ENCODE measurements at regions not wholly inside any gene's neighbourhood (a gene's known extent, or its start where the extent isn't known, plus 50 kb on each side); places are given as distances from the start of the nearest gene placed in this dataset.

GRCh38 chr2:53438100-53438499, 329.5 kb upstream of the CHAC2 start:
- Histone ChIP-seq H3K4me3 (no peak overlapping the region), H3K36me3 (no peaks in the 10 kb centered on the region), H3K27me3 (no peaks in the 10 kb centered on the region), H3K27ac (no peak overlapping the region), H3K4me1 (no peaks in the 10 kb centered on the region), H3K9me3 (no peaks in the 10 kb centered on the region)
- no peak for TF ChIP-seq POLR2AphosphoS5 (IDR thresholded peaks at IDR 0.05)
- no peak for TF ChIP-seq POLR2A (IDR thresholded peaks at IDR 0.05)
- TF ChIP-seq EP300 (IDR thresholded peaks at IDR 0.05) = no peak
- TF ChIP-seq, protein P1, sequence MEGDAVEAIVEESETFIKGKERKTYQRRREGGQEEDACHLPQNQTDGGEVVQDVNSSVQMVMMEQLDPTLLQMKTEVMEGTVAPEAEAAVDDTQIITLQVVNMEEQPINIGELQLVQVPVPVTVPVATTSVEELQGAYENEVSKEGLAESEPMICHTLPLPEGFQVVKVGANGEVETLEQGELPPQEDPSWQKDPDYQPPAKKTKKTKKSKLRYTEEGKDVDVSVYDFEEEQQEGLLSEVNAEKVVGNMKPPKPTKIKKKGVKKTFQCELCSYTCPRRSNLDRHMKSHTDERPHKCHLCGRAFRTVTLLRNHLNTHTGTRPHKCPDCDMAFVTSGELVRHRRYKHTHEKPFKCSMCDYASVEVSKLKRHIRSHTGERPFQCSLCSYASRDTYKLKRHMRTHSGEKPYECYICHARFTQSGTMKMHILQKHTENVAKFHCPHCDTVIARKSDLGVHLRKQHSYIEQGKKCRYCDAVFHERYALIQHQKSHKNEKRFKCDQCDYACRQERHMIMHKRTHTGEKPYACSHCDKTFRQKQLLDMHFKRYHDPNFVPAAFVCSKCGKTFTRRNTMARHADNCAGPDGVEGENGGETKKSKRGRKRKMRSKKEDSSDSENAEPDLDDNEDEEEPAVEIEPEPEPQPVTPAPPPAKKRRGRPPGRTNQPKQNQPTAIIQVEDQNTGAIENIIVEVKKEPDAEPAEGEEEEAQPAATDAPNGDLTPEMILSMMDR (IDR thresholded peaks at IDR 0.05) = no peak
- no peak for ATAC-seq
- WGBS, 2 donors (ENCODE audit: low coverage in 1 of 2) = 50 to 58% methylated on average over 1 of the region's 1 CpG

DNA sequence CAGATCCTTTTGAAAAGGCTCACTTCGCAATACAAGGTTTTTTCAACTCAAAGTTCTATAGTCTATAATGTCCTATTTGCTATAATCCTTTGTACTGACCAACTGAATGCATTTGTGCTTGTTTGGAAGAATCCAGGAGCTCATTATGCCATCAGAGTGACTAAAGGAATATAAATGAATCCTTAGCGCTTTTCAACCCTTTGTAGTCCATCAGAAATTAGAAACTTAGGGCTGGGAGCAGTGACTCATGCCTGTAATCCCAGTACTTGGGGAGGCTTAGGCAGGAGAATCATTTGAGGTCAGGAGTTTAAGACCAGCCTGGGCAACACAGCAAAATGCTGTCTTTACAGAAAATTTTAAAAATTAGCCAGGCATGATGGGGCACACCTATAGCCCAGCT, 330.2 kb upstream of the CHAC2 start:
- Histone ChIP-seq H3K27ac (no peak overlapping the region), H3K4me1 (no peaks in the 10 kb centered on the region), H3K4me3 (no peak overlapping the region), H3K27me3 (no peaks in the 10 kb centered on the region), H3K9me3 (no peaks in the 10 kb centered on the region), H3K36me3 (no peaks in the 10 kb centered on the region)
- TF ChIP-seq, protein P1 (IDR thresholded peaks at IDR 0.05) = no peak
- TF ChIP-seq POLR2AphosphoS5 (IDR thresholded peaks at IDR 0.05) = no peak
- no peak for TF ChIP-seq POLR2A (IDR thresholded peaks at IDR 0.05)
- TF ChIP-seq EP300 (IDR thresholded peaks at IDR 0.05) = no peak
- 89 to 100% methylated on average over 1 to 2 of the region's 2 CpGs for WGBS, 2 donors (ENCODE audit: low coverage in 1 of 2)
- no peak for ATAC-seq

GRCh38 chr2:53436882-53437281, 330.7 kb upstream of the CHAC2 start:
- no peaks in the 10 kb centered on the region for H3K27me3 ChIP-seq
- H3K27ac ChIP-seq = no peak overlapping the region
- no peaks in the 10 kb centered on the region for H3K9me3 ChIP-seq
- TF ChIP-seq POLR2A (IDR thresholded peaks at IDR 0.05) = no peak
- no peak for TF ChIP-seq EP300 (IDR thresholded peaks at IDR 0.05)
- TF ChIP-seq, protein P1 (IDR thresholded peaks at IDR 0.05) = no peak
- TF ChIP-seq POLR2AphosphoS5 (IDR thresholded peaks at IDR 0.05) = no peak
- no peak overlapping the region for H3K4me3 ChIP-seq
- WGBS, 2 donors (ENCODE audit: low coverage in 1 of 2) = 87 to 93% methylated on average over 4 of the region's 4 CpGs
- no peak for ATAC-seq
- H3K36me3 ChIP-seq = no peaks in the 10 kb centered on the region
- H3K4me1 ChIP-seq = no peaks in the 10 kb centered on the region

GRCh38 chr2:53435610-53436009, 332.0 kb upstream of the CHAC2 start:
- no peak for TF ChIP-seq POLR2A (IDR thresholded peaks at IDR 0.05)
- TF ChIP-seq EP300 (IDR thresholded peaks at IDR 0.05) = no peak
- TF ChIP-seq, protein P1 (IDR thresholded peaks at IDR 0.05) = no peak
- TF ChIP-seq POLR2AphosphoS5 (IDR thresholded peaks at IDR 0.05) = no peak
- H3K4me1 ChIP-seq = no peaks in the 10 kb centered on the region
- no peak overlapping the region for H3K27ac ChIP-seq
- H3K27me3 ChIP-seq = no peaks in the 10 kb centered on the region
- H3K9me3 ChIP-seq = no peaks in the 10 kb centered on the region
- H3K36me3 ChIP-seq = no peaks in the 10 kb centered on the region
- WGBS, 2 donors (ENCODE audit: low coverage in 1 of 2) = 88 to 100% methylated on average over 1 to 2 of the region's 2 CpGs
- H3K4me3 ChIP-seq = no peak overlapping the region
- no peak for ATAC-seq

DNA sequence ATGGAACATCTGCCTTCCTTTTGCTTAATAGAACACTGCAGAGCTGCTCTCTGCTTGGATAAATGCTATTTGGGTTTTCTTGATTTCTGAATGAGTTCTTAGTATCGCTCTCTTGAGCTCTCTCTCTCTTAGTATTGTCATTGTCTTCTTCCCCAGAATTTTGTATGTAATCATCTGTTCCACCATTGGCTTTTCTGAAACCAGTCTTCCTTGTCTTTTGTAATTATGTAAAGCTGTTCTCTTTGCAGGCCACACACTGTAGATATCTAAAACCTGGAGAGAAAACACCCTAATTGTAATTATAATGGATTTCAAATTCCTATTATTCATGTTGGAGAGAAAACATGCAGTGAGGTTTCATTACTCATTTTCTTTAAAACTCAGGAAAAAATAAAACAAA, 333.1 kb upstream of the CHAC2 start:
- TF ChIP-seq, protein P1 (IDR thresholded peaks at IDR 0.05) = no peak
- no peak for TF ChIP-seq POLR2AphosphoS5 (IDR thresholded peaks at IDR 0.05)
- TF ChIP-seq EP300 (IDR thresholded peaks at IDR 0.05) = no peak
- no peak for ATAC-seq

More for the DNA sequence above, 333.1 kb upstream of the CHAC2 start:
- Histone ChIP-seq H3K27ac (no peak overlapping the region), H3K4me1 (no peaks in the 10 kb centered on the region), H3K27me3 (no peaks in the 10 kb centered on the region), H3K4me3 (no peak overlapping the region), H3K36me3 (no peaks in the 10 kb centered on the region), H3K9me3 (no peaks in the 10 kb centered on the region)
- 53% methylated on average over 1 of the region's 1 CpG; no CpG with 5 or more reads in 1 of the 2 donors for WGBS, 2 donors (ENCODE audit: low coverage in 1 of 2)
